GM18499 (cell line): ENCODE measurements at regions not wholly inside any gene's neighbourhood (a gene's known extent, or its start where the extent isn't known, plus 50 kb on each side); places are given as distances from the start of the nearest gene placed in this dataset.

Experiments used
- ATAC-seq: cut with Tn5 transposase; IDR thresholded peaks from one replicate; pipeline ENCODE4 v1.9.1; 2021; ENCODE audit warnings: moderate number of reproducible peaks; ENCODE audit not compliant: insufficient read depth, unreplicated experiment

- ATAC-seq = no peak
These were observed 353.7 kb upstream of the ACTBL2 start for GRCh38 chr5:57836331-57836730.

DNA sequence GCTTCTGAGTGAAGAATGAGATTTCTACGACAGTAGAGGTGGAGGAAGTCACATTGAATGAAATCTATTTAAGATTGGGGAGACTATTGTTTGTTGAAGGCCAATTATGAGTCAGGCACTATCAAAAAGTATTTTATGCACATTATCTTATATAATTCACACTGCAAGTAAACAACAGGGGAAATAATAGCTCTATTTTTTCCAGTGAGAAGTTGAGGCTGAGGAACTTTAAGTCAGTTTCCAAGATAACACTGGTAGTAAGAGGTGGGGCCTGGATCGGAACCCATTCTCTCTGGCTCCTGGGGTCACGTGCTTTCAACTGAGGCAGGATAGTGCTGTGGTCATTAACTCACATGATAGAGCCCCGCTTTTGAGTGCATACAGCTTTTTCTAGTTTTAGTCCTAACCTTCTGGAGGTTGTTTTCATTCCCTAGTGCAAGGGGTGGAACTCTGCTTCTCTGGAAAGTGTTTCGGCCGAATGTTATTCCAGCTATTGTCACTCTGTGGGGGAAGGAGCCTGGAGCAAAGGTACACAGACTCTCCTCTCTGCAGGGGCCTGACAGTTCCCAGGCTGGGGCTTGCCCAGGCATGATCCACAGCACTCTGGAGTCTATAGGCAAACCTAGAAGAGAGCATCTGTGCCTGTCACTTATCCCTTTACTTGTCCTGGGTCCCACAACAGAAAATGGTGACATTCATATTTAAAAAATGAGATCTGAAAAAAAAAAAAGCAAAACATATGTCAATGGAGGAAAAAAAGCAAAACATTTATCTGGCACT is 352.4 kb upstream of the ACTBL2 start:
- ATAC-seq = no peak

- ATAC-seq = no peak
These were observed 350.9 kb upstream of the ACTBL2 start for GRCh38 chr5:57833489-57833888.

GRCh38 chr5:57832875-57833274 is 350.3 kb upstream of the ACTBL2 start:
- no peak for ATAC-seq

- ATAC-seq = no peak
These were observed 349.3 kb upstream of the ACTBL2 start for GRCh38 chr5:57831932-57832331.

- ATAC-seq = no peak
These were observed 348.5 kb upstream of the ACTBL2 start for GRCh38 chr5:57831090-57831489.

DNA sequence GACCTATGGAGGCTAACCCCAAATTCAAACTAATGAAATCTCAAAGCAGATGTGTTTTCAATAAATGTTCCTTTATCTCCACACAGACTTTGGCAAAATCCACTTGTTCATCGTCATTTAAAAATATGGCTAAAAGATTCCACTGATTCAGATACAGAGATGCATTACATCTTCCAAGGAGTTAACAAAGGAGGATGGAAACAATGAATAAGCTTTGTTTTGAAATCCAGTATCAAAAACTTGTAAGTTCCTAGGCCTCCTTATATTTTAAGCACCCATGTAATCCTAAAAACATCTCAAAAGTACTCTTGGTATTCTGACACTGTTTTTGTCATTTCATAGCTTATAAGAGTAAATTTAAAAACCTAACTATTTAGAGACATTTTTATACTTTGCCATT is 345.6 kb upstream of the ACTBL2 start:
- no peak for ATAC-seq

DNA sequence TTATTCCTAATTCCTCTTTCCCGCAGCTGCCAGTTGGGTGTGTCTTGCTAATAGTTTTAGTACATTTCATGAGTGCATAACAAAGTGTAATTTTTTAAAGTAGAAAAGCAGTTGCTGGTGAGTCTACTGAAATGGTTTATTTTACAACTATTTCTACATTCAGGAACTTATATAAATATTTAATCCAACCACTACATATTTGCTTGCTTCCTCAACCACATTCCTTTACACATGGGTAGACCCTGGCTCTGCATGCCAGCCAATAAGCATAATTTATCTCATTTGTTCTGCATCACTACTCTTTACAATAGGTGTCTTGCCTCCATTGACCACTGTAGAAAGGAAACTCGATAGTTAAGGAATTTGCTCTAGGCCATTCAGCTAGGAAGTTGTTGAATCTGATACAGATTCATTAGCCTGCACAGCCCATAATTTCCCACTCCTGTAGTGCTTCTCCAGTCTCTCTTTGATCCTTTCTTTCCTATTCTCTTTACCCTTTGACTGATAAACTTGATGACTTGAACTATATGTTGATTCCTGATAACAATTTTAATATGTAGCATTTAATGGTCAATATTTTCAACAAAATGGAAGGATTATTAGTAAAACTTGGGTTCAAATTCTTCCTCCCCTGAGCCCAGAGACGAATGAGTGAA is 342.5 kb upstream of the ACTBL2 start:
- ATAC-seq = no peak

GRCh38 chr5:57824623-57825022 is 342.0 kb upstream of the ACTBL2 start:
- ATAC-seq = no peak

- no peak for ATAC-seq
These were observed 341.4 kb upstream of the ACTBL2 start for GRCh38 chr5:57824047-57824446.

GRCh38 chr5:57822651-57823050 is 340.0 kb upstream of the ACTBL2 start:
- ATAC-seq = no peak

- no peak for ATAC-seq
These were observed 335.8 kb upstream of the ACTBL2 start for GRCh38 chr5:57818397-57818796.

- no peak for ATAC-seq
These were observed 335.3 kb upstream of the ACTBL2 start for GRCh38 chr5:57817924-57818323.

GRCh38 chr5:57817001-57817453 is 334.4 kb upstream of the ACTBL2 start:
- ATAC-seq = no peak

DNA sequence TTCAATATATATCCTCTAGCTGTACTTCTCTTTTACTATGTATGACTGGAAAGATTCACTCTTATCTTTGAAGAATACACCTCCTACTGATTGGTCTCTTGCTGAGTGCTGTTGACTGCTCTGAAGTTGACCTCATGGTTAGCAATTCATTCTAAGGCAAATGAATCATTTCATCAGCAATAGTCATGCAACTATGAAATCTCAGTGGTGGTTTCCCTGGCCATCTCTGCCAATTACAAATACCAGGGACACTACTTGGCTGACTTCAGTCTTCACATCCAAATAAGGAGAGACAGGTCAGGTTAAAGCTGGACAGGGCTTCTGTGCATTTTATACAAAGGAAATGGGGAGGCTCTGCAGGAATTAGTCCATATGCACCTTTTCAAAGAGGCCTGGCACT is 333.5 kb upstream of the ACTBL2 start:
- no peak for ATAC-seq

- no peak for ATAC-seq
These were observed 323.1 kb upstream of the ACTBL2 start for GRCh38 chr5:57805732-57806131.

GRCh38 chr5:57805170-57805569 is 322.6 kb upstream of the ACTBL2 start:
- ATAC-seq = no peak

- no peak for ATAC-seq
These were observed 321.9 kb upstream of the ACTBL2 start for GRCh38 chr5:57804505-57804904.

GRCh38 chr5:57804007-57804444 is 321.4 kb upstream of the ACTBL2 start:
- no peak for ATAC-seq

- ATAC-seq = no peak
These were observed 319.5 kb upstream of the ACTBL2 start for GRCh38 chr5:57802131-57802530.

- ATAC-seq = no peak
These were observed 312.6 kb upstream of the ACTBL2 start for GRCh38 chr5:57795203-57795602.

- ATAC-seq = no peak
These were observed 309.3 kb upstream of the ACTBL2 start for GRCh38 chr5:57791875-57792274.
